ENCODE measurements at regions not wholly inside any gene's neighbourhood (a gene's known extent, or its start where the extent isn't known, plus 50 kb on each side); places are given as distances from the start of the nearest gene placed in this dataset.

DNA sequence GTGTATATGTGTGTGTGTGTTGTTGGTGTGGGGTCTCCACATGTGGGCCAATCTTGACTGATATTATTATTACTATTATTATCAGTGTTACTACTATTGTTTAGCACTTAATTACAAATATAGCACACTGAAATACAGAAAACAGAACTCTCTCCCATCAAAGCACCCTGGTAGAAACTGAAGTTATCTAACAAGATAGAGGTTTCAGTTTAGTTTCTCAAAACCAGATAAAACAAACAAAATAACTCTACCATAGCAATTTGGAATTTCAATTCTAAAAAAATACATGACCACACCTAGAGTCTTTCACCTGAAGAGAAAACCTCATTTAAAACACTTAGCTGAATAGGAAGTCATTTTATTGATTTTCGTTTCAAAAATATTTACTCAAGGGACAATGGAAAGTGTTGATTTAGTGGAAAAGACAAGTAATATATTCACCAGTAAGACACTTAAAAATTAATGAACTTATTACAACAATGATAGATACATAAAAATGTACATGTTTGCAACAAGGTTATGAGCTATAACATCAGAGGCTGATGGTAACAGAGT is 252.3 kb downstream of the PDHA2 start:
- TF ChIP-seq, protein P1, sequence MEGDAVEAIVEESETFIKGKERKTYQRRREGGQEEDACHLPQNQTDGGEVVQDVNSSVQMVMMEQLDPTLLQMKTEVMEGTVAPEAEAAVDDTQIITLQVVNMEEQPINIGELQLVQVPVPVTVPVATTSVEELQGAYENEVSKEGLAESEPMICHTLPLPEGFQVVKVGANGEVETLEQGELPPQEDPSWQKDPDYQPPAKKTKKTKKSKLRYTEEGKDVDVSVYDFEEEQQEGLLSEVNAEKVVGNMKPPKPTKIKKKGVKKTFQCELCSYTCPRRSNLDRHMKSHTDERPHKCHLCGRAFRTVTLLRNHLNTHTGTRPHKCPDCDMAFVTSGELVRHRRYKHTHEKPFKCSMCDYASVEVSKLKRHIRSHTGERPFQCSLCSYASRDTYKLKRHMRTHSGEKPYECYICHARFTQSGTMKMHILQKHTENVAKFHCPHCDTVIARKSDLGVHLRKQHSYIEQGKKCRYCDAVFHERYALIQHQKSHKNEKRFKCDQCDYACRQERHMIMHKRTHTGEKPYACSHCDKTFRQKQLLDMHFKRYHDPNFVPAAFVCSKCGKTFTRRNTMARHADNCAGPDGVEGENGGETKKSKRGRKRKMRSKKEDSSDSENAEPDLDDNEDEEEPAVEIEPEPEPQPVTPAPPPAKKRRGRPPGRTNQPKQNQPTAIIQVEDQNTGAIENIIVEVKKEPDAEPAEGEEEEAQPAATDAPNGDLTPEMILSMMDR (conservative IDR thresholded peaks at IDR 0.05; ENCODE audit: low read length): no peak
- no peak for TF ChIP-seq EZH2phosphoT487 (IDR thresholded peaks at IDR 0.05; ENCODE audit: borderline replicate concordance)
